Body of pancreas (tissue), 4 donors: ENCODE measurements at regions not wholly inside any gene's neighbourhood (a gene's known extent, or its start where the extent isn't known, plus 50 kb on each side); places are given as distances from the start of the nearest gene placed in this dataset.

Source experiments
- POLR2A ChIP-seq, 3 donors: fragments of 450-650 bp; IDR thresholded peaks; one replicate each; pipeline ENCODE4 v1.6.1; 2016; ENCODE audit warnings: antibody characterized with exemption in 3 of 3, mild to moderate bottlenecking in 2 of 3
- TF ChIP-seq, protein P1 (sequence below), 7 experiments: fragments of 450-650 bp in 4 of 7; fragments of 200-600 bp in 3 of 7; sonication (generic) in 3 of 7; IDR thresholded peaks; one replicate each; pipeline ENCODE4 v1.5.1; 2016 to 2019; ENCODE audit warnings: antibody characterized with exemption in 7 of 7

DNA sequence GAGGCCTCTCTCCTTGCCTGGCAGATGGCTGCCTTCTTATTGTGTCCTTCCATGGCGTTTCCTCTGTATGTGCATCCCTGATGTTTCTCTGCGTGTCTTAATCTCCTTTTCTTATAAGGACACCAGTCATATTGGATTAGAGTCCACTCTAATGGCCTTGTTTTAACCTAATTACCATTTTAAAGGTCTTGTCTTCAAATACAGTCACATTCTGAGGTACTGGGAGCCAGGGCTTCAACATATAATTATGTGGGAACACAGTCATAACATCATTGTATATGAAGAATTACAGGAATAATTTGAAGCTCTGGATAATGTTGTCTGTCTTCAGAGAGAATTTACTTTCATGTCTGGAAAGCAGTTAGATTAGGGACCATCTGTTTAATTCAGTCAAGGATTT lies 56.4 kb upstream of the PTGFR start:
- TF ChIP-seq, protein P1, sequence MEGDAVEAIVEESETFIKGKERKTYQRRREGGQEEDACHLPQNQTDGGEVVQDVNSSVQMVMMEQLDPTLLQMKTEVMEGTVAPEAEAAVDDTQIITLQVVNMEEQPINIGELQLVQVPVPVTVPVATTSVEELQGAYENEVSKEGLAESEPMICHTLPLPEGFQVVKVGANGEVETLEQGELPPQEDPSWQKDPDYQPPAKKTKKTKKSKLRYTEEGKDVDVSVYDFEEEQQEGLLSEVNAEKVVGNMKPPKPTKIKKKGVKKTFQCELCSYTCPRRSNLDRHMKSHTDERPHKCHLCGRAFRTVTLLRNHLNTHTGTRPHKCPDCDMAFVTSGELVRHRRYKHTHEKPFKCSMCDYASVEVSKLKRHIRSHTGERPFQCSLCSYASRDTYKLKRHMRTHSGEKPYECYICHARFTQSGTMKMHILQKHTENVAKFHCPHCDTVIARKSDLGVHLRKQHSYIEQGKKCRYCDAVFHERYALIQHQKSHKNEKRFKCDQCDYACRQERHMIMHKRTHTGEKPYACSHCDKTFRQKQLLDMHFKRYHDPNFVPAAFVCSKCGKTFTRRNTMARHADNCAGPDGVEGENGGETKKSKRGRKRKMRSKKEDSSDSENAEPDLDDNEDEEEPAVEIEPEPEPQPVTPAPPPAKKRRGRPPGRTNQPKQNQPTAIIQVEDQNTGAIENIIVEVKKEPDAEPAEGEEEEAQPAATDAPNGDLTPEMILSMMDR (IDR thresholded peaks at IDR 0.05): no peak
- TF ChIP-seq POLR2A (IDR thresholded peaks at IDR 0.05): no peak
